GM12878 (cell line): ENCODE measurements at regions not wholly inside any gene's neighbourhood (a gene's known extent, or its start where the extent isn't known, plus 50 kb on each side); places are given as distances from the start of the nearest gene placed in this dataset.

ENCODE experiments used
- ATAC-seq: fragments of 200-7000 bp; cut with Tn5 transposase; 3 replicates; pipeline ENCODE4 v1.9.1; 2020; ENCODE audit warnings: mild to moderate bottlenecking, moderate library complexity
- BruUV-seq: library from RNA; stranded (reverse); fragments of 400-500 nt; replicated peaks from 2 replicates; lab custom pipeline; 2021; lab: Mats Ljungman, UMichigan
- CTCF ChIA-PET: fragments of 300-600 bp; sonication (Branson Sonifier 250); formaldehyde crosslinking; extraction: SDS; loops from one replicate; lab custom pipeline; 2021; ENCODE audit warnings: inconsistent platforms; lab: Yijun Ruan, JAX
- POLR2A ChIA-PET: fragments of 350-600 bp; formaldehyde crosslinking; extraction: SDS; loops from one replicate; lab custom pipeline; 2021; ENCODE audit warnings: inconsistent platforms; lab: Charles Lee
- RAD21 ChIA-PET: fragments of 300-600 bp; sonication (Branson Sonifier 250); formaldehyde crosslinking; loops from one replicate; lab custom pipeline; 2023; ENCODE audit warnings: antibody characterized with exemption; ENCODE audit not compliant: unreplicated experiment; lab: Charles Lee
- SMC1A ChIA-PET: fragments of 300-600 bp; sonication (Branson Sonifier 250); formaldehyde crosslinking; loops from one replicate; lab custom pipeline; 2023; ENCODE audit not compliant: unreplicated experiment, uncharacterized antibody; lab: Charles Lee
- DNase-seq: peaks from one replicate; pipeline ENCODE4 v3.0.0-alpha.2; 2011; ENCODE audit warnings: low read depth, low spot score
- FAIRE-seq: peaks from 3 replicates; lab custom pipeline; 2011; peaks lifted over from hg19 to GRCh38; lab: Jason Lieb, UNC
- H2AFZ ChIP-seq: 2 replicates; pipeline ENCODE4 v1.6.0; 2011; ENCODE audit warnings: low read depth, low read length, control low read depth; ENCODE audit not compliant: control insufficient read depth
- H3K27ac ChIP-seq: 2 replicates; pipeline ENCODE4 v1.5.1; 2011; ENCODE audit warnings: control low read depth; ENCODE audit not compliant: control insufficient read depth, insufficient read depth
- H3K27me3 ChIP-seq, 2 experiments: replicated peaks in 1 of 2; 2 replicates each; pipeline versions ENCODE4 v1.6.0 to v1.6.1; 2011; ENCODE audit warnings: low read length in 1 of 2; ENCODE audit not compliant: control insufficient read depth in 2 of 2, insufficient read depth in 2 of 2
- H3K36me3 ChIP-seq, 2 experiments: 2 replicates each; pipeline ENCODE4 v1.5.1; 2011; ENCODE audit warnings: low read length in 1 of 2; ENCODE audit not compliant: control insufficient read depth in 2 of 2, insufficient read depth in 2 of 2
- H3K4me1 ChIP-seq: 2 replicates; pipeline ENCODE4 v1.6.1; 2011; ENCODE audit warnings: mild to moderate bottlenecking, low read length, moderate library complexity, mixed read lengths; ENCODE audit not compliant: control insufficient read depth, insufficient read depth
- H3K4me2 ChIP-seq: 2 replicates; pipeline ENCODE4 v1.6.0; 2011; ENCODE audit warnings: control low read depth; ENCODE audit not compliant: control insufficient read depth, insufficient read depth
- H3K4me3 ChIP-seq: fragments of 200-600 bp; sonication (generic); 2 replicates; pipeline ENCODE4 v1.5.1; 2016
- H3K79me2 ChIP-seq: 2 replicates; pipeline ENCODE4 v1.6.0; 2011; ENCODE audit warnings: low read length; ENCODE audit not compliant: control insufficient read depth, insufficient read depth
- H3K9ac ChIP-seq: 2 replicates; pipeline ENCODE4 v1.8.0; 2011; ENCODE audit warnings: low read length, control low read depth, mixed read lengths; ENCODE audit not compliant: control insufficient read depth, insufficient read depth
- H3K9me3 ChIP-seq: replicated peaks from 3 replicates; pipeline ENCODE4 v1.5.1; 2011; ENCODE audit warnings: mild to moderate bottlenecking, low read length; ENCODE audit not compliant: control insufficient read depth, insufficient read depth
- H4K20me1 ChIP-seq: 2 replicates; pipeline ENCODE4 v1.6.0; 2011; ENCODE audit not compliant: control insufficient read depth, insufficient read depth
- BMI1 ChIP-seq: fragments of 450-650 bp; IDR thresholded peaks from 2 replicates; pipeline ENCODE4 v1.6.1; 2016; ENCODE audit warnings: mild to moderate bottlenecking, moderate library complexity, borderline replicate concordance
- FOXK2 ChIP-seq: fragments of 450-650 bp; IDR thresholded peaks from 2 replicates; pipeline ENCODE4 v1.6.1; 2017; ENCODE audit warnings: mild to moderate bottlenecking, moderate library complexity
- GABPA ChIP-seq: IDR thresholded peaks from 2 replicates; pipeline ENCODE4 v1.6.1; 2014; ENCODE audit warnings: antibody characterized with exemption, low read depth, mild to moderate bottlenecking, inconsistent platforms
- IRF4 ChIP-seq: IDR thresholded peaks from 2 replicates; pipeline ENCODE4 v1.6.1; 2011; ENCODE audit warnings: low read depth, low read length
- KDM1A ChIP-seq: fragments of 200-600 bp; sonication (generic); IDR thresholded peaks from 2 replicates; pipeline ENCODE4 v1.6.1; 2016; ENCODE audit warnings: borderline replicate concordance
- KLF5 ChIP-seq: fragments of 450-650 bp; IDR thresholded peaks from 2 replicates; pipeline ENCODE4 v1.6.1; 2014; ENCODE audit warnings: mild to moderate bottlenecking; ENCODE audit not compliant: partially characterized antibody
- SMC3 ChIP-seq: IDR thresholded peaks from 2 replicates; pipeline ENCODE4 v1.6.1; 2011; ENCODE audit warnings: low read length, improper control_type of control experiment, borderline replicate concordance
- TARDBP ChIP-seq: IDR thresholded peaks from 2 replicates; pipeline ENCODE4 v1.6.1; 2016; ENCODE audit warnings: borderline replicate concordance
- ZNF217 ChIP-seq: fragments of 450-650 bp; IDR thresholded peaks from 2 replicates; pipeline ENCODE4 v1.6.1; 2017; ENCODE audit warnings: antibody characterized with exemption, mild to moderate bottlenecking
- whole genome bisulfite sequencing: methylation state at CpG from one replicate; pipeline ENCODE4 v1.1.6; 2016; ENCODE audit warnings: low lambda C conversion rate; ENCODE audit not compliant: insufficient replicate concordance, insufficient coverage; ENCODE audit errors: missing lambda C conversion rate; 5-methylcytosine and 5-hydroxymethylcytosine counted together
- in situ Hi-C: fragments of 300-500 bp; cut with MboI; formaldehyde crosslinking; loops from 9 replicates; pipeline ENCODE4 v1.14.3; 2018; ENCODE audit warnings: mixed read lengths
- intact Hi-C: fragments of 100-400 bp; cut with micrococcal nuclease; formaldehyde crosslinking; loops from one replicate; pipeline ENCODE4 v1.14.2; 2022; ENCODE audit not compliant: unreplicated experiment
- small RNA-seq: library from RNA; depleted of rRNA; stranded (forward); fragments of <200 nt; gene quantifications from one replicate; pipeline ENCODE3, GENCODE V24; 2014
- TF ChIP-seq, protein P1 (sequence below): IDR thresholded peaks from 2 replicates; pipeline ENCODE4 v1.6.1; 2012; ENCODE audit warnings: low read depth, low read length, improper control_type of control experiment

DNA sequence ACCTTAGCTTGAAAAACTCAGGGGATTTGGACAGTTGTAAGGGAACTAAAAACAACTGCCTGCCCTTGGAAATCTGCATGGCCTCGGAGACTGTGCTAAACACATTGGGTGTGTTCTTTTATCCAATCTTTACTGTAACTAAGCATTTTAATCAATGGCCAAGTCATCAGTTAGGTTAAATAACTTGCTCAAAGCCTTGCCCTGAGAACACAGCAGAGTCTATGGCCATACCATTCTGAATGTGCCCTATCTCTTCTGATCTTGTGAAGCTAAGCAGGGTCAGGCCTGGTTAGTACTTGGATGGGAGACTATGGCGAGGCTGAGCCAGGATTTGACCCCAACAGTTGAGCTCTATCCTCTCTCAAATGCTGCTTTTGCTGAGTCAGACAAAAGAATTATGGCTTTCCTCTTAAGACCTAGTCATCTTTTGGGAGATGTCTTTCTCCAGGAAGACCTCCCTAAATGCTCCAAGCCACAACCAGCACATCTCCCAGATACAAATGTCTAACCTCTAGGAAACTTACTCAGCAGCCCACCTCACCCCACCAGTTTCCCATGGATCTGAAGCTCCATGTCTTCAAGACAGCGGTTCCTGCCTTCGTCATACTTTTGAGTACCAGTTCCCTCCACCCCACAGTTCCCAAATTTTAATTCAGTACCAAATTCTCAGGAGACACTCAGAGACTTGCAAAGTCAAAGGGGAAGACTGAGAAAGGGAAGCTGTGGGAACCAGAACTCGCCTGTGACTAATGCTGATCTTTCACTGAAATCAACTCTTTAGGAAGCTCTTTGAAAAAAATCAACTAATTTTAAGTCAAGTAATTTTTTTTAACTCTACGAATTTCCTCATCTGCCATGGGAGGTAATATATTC lies 336.1 kb downstream of the MAF start (continued):
- TF ChIP-seq FOXK2 (no peak), KLF5 (no peak), TARDBP (no peak), BMI1 (no peak)

- H3K4me1 ChIP-seq: no peaks in the 10 kb centered on the region
These were observed 337.1 kb downstream of the MAF start for GRCh38 chr16:79263425-79263824.

More at GRCh38 chr16:79263425-79263824, 337.1 kb downstream of the MAF start:
- Histone ChIP-seq H3K9ac (no peak overlapping the region), H3K79me2 (no peaks in the 10 kb centered on the region), H4K20me1 (no peaks in the 10 kb centered on the region), H3K27me3 (no peaks in the 10 kb centered on the region; a peak in 1 of 4 replicates), H3K27ac (no peak overlapping the region), H3K4me2 (no peak overlapping the region), H3K36me3 (no peaks in the 10 kb centered on the region), H3K4me3 (no peak overlapping the region), H2AFZ (no peak overlapping the region), H3K9me3 (no peaks in the 10 kb centered on the region; the same call in 2 of the 3 replicates)
- in situ Hi-C loops (no loop called here), intact Hi-C loops (loop anchor here (10.0 kb wide), 1 partner anchor 339 kb away; no protein-coding TSS in a partner anchor)
- no peak for ATAC-seq
- no peak for TF ChIP-seq SMC3
- no peak for TF ChIP-seq IRF4
- TF ChIP-seq GABPA: no peak
- TF ChIP-seq, protein P1, sequence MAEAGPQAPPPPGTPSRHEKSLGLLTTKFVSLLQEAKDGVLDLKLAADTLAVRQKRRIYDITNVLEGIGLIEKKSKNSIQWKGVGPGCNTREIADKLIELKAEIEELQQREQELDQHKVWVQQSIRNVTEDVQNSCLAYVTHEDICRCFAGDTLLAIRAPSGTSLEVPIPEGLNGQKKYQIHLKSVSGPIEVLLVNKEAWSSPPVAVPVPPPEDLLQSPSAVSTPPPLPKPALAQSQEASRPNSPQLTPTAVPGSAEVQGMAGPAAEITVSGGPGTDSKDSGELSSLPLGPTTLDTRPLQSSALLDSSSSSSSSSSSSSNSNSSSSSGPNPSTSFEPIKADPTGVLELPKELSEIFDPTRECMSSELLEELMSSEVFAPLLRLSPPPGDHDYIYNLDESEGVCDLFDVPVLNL: no peak
- no peak for TF ChIP-seq KDM1A
- TF ChIP-seq ZNF217: no peak
- POLR2A ChIA-PET: no interaction called here
- WGBS: 39% methylated on average over 3 of the region's 3 CpGs
- no TSS peak for BruUV-seq
- FAIRE-seq: no peak
- DNase-seq: no peak
- SMC1A ChIA-PET: interaction anchor here (0.5 kb wide), 1 partner anchor 815 kb away, joined by 4 read pairs; no protein-coding TSS in a partner anchor
- CTCF ChIA-PET: no interaction called here
- RAD21 ChIA-PET: no interaction called here

Small RNA genes in the stretch of these regions (small RNA-seq; reads per million reads assigned to genes)
- 0.12 reads per million for gene RNA5SP431
